ENCODE measurements at regions not wholly inside any gene's neighbourhood (a gene's known extent, or its start where the extent isn't known, plus 50 kb on each side); places are given as distances from the start of the nearest gene placed in this dataset.

- no peak for TF ChIP-seq CTCF (IDR thresholded peaks at IDR 0.05; ENCODE audit: control extremely low read depth in 1 of 3, insufficient read depth in 1 of 3, low read depth in 1 of 3, low read length in 3 of 3)
- no peak for TF ChIP-seq POLR2A (IDR thresholded peaks at IDR 0.05; ENCODE audit: control extremely low read depth in 1 of 2, low read depth in 2 of 2, low read length in 2 of 2)
- TF ChIP-seq SP1 (IDR thresholded peaks at IDR 0.05; ENCODE audit: low read depth, low read length), result no peak
- TF ChIP-seq ATF3 (IDR thresholded peaks at IDR 0.05; ENCODE audit: insufficient read depth, low read depth, low read length), result no peak
- no peak for TF ChIP-seq BACH1 (IDR thresholded peaks at IDR 0.05; ENCODE audit: low read length)
- TF ChIP-seq JUN (IDR thresholded peaks at IDR 0.05; ENCODE audit: low read depth, low read length), result no peak
Observed at GRCh38 chr7:27427416-27427815, 184.8 kb downstream of the EVX1 start.
